ENCODE measurements at regions not wholly inside any gene's neighbourhood (a gene's known extent, or its start where the extent isn't known, plus 50 kb on each side); places are given as distances from the start of the nearest gene placed in this dataset.

- no peak for DNase-seq (ENCODE audit: low spot score)
These were observed 501.4 kb upstream of the DAB1 start for GRCh38 chr1:57925226-57925625.

- no peak for DNase-seq (ENCODE audit: low spot score)
These were observed 498.3 kb upstream of the DAB1 start for GRCh38 chr1:57922130-57922529.

- no peak for DNase-seq (ENCODE audit: low spot score)
These were observed 492.2 kb upstream of the DAB1 start for GRCh38 chr1:57916041-57916440.

- DNase-seq (ENCODE audit: low spot score) = no peak
These were observed 487.6 kb upstream of the DAB1 start for GRCh38 chr1:57911427-57911826.

- DNase-seq (ENCODE audit: low spot score) = no peak
These were observed 486.9 kb upstream of the DAB1 start for GRCh38 chr1:57910782-57911181.

GRCh38 chr1:57910305-57910704 lies 486.4 kb upstream of the DAB1 start:
- no peak for DNase-seq (ENCODE audit: low spot score)

GRCh38 chr1:57908147-57908890 lies 484.5 kb upstream of the DAB1 start:
- no peak for DNase-seq (ENCODE audit: low spot score)

- DNase-seq (ENCODE audit: low spot score) = no peak
These were observed 477.5 kb upstream of the DAB1 start for GRCh38 chr1:57901208-57901919.

GRCh38 chr1:57898531-57898930 lies 474.7 kb upstream of the DAB1 start:
- DNase-seq (ENCODE audit: low spot score) = no peak

- DNase-seq (ENCODE audit: low spot score) = no peak
These were observed 473.7 kb upstream of the DAB1 start for GRCh38 chr1:57897581-57897980.

- no peak for DNase-seq (ENCODE audit: low spot score)
These were observed 470.5 kb upstream of the DAB1 start for GRCh38 chr1:57894315-57894714.

GRCh38 chr1:57889676-57890320 lies 465.9 kb upstream of the DAB1 start:
- DNase-seq (ENCODE audit: low spot score) = no peak

- DNase-seq (ENCODE audit: low spot score) = no peak
These were observed 464.2 kb upstream of the DAB1 start for GRCh38 chr1:57887964-57888491.

- no peak for DNase-seq (ENCODE audit: low spot score)
These were observed 462.5 kb upstream of the DAB1 start for GRCh38 chr1:57886376-57886775.

GRCh38 chr1:57883642-57883995 lies 459.8 kb upstream of the DAB1 start:
- no peak for DNase-seq (ENCODE audit: low spot score)

GRCh38 chr1:57882934-57883641 lies 459.2 kb upstream of the DAB1 start:
- no peak for DNase-seq (ENCODE audit: low spot score)

GRCh38 chr1:57882072-57882471 lies 458.2 kb upstream of the DAB1 start:
- DNase-seq (ENCODE audit: low spot score) = no peak

GRCh38 chr1:57881639-57882038 lies 457.8 kb upstream of the DAB1 start:
- no peak for DNase-seq (ENCODE audit: low spot score)

- no peak for DNase-seq (ENCODE audit: low spot score)
These were observed 455.8 kb upstream of the DAB1 start for GRCh38 chr1:57879700-57880099.

- no peak for DNase-seq (ENCODE audit: low spot score)
These were observed 450.6 kb upstream of the DAB1 start for GRCh38 chr1:57874418-57874877.

GRCh38 chr1:57872913-57873312 lies 449.1 kb upstream of the DAB1 start:
- no peak for DNase-seq (ENCODE audit: low spot score)

GRCh38 chr1:57868908-57869307 lies 445.0 kb upstream of the DAB1 start:
- no peak for DNase-seq (ENCODE audit: low spot score)
